Stomach (tissue), 4 donors: ENCODE measurements at regions not wholly inside any gene's neighbourhood (a gene's known extent, or its start where the extent isn't known, plus 50 kb on each side); places are given as distances from the start of the nearest gene placed in this dataset.

Experiments used
- CTCF ChIP-seq, 7 experiments: fragments of 450-650 bp in 4 of 7; fragments of 200-600 bp in 3 of 7; sonication (generic) in 3 of 7; IDR thresholded peaks; one replicate each; pipeline ENCODE4 v1.5.1; 2016 to 2019; ENCODE audit warnings: antibody characterized with exemption in 7 of 7, control low read depth in 2 of 7, mild to moderate bottlenecking in 1 of 7
- POLR2A ChIP-seq, 4 donors: fragments of 450-650 bp; IDR thresholded peaks; one replicate each; pipeline ENCODE4 v1.6.1; 2016; ENCODE audit warnings: antibody characterized with exemption in 4 of 4, control low read depth in 2 of 4, mild to moderate bottlenecking in 1 of 4, moderate library complexity in 1 of 4
- POLR2AphosphoS5 ChIP-seq, 3 donors: sonication (generic); formaldehyde crosslinking; IDR thresholded peaks; one replicate each; pipeline ENCODE4 v1.6.1; 2016; ENCODE audit warnings: antibody characterized with exemption in 3 of 3

GRCh38 chr2:51251356-51251755 lies 219.4 kb upstream of the NRXN1 start:
- TF ChIP-seq POLR2A (IDR thresholded peaks at IDR 0.05) (no peak), CTCF (IDR thresholded peaks at IDR 0.05) (no peak), POLR2AphosphoS5 (IDR thresholded peaks at IDR 0.05) (no peak)
